Lower leg skin (tissue), 4 donors: ENCODE measurements at regions not wholly inside any gene's neighbourhood (a gene's known extent, or its start where the extent isn't known, plus 50 kb on each side); places are given as distances from the start of the nearest gene placed in this dataset.

ENCODE experiments used
- DNase-seq, 2 donors: peaks; one replicate each; pipeline ENCODE4 v3.0.0-alpha.2; 2019; ENCODE audit warnings: low spot score in 2 of 2
- H3K4me3 ChIP-seq: fragments of 200-600 bp; sonication (generic); 2 replicates; pipeline ENCODE4 v1.5.1; 2017; ENCODE audit warnings: mild to moderate bottlenecking, low read depth; ENCODE audit not compliant: poor library complexity, severe bottlenecking
- POLR2A ChIP-seq, 2 donors: fragments of 450-650 bp; IDR thresholded peaks; one replicate each; pipeline ENCODE4 v1.6.1; 2016 to 2017; ENCODE audit warnings: antibody characterized with exemption in 2 of 2, mild to moderate bottlenecking in 1 of 2, moderate library complexity in 1 of 2
- WGBS, 2 donors: methylation state at CpG; one replicate each; pipeline ENCODE4 v1.1.5; 2018; 5-methylcytosine and 5-hydroxymethylcytosine counted together
- intact Hi-C: fragments of 100-400 bp; cut with DNase I; formaldehyde crosslinking; loops from one replicate; pipeline ENCODE4 v1.15.0; 2023; ENCODE audit warnings: low total_unique reads
- TF ChIP-seq, protein P1 (sequence below), 3 donors: fragments of 450-650 bp; IDR thresholded peaks; one replicate each; pipeline ENCODE4 v1.5.1; 2016; ENCODE audit warnings: antibody characterized with exemption in 3 of 3, mild to moderate bottlenecking in 3 of 3, moderate library complexity in 2 of 3

DNA sequence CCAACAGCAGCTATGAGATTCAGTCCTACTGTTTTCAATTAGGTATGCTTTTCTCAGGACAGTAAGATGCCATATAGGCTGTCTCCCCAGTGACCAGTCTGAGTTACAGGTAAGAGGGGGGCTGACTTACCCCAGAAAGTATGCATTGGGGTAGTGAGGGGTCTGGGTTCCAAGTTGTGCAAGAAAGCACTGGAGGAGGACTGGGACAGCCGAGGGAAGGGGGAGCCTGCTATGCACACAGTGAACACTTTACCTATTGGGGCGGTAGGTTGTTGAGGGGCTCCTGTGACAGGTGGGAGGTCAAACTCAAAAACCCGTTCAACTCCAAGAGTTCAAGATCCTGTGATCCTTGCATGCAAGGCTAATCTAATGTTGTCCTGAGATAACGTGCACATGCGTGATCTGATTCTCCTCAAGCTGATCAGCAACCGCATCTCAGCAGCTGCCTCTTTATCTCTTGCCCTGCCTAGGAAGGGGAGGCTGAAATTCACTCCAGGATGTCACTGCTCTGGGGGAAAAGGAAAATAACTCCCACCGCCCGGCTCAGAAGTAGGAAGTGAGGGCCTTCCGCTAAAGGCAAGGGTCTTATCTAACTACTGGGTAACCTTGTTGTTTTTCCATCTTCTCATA is 108.8 kb upstream of the KIT start:
- 91% methylated on average over 9 of the region's 9 CpGs for WGBS, 2 donors
- no peak for TF ChIP-seq POLR2A (IDR thresholded peaks at IDR 0.05)
- TF ChIP-seq, protein P1, sequence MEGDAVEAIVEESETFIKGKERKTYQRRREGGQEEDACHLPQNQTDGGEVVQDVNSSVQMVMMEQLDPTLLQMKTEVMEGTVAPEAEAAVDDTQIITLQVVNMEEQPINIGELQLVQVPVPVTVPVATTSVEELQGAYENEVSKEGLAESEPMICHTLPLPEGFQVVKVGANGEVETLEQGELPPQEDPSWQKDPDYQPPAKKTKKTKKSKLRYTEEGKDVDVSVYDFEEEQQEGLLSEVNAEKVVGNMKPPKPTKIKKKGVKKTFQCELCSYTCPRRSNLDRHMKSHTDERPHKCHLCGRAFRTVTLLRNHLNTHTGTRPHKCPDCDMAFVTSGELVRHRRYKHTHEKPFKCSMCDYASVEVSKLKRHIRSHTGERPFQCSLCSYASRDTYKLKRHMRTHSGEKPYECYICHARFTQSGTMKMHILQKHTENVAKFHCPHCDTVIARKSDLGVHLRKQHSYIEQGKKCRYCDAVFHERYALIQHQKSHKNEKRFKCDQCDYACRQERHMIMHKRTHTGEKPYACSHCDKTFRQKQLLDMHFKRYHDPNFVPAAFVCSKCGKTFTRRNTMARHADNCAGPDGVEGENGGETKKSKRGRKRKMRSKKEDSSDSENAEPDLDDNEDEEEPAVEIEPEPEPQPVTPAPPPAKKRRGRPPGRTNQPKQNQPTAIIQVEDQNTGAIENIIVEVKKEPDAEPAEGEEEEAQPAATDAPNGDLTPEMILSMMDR (IDR thresholded peaks at IDR 0.05), result no peak
- intact Hi-C loops, result no loop called here
- no peak overlapping the region for H3K4me3 ChIP-seq
- no peak for DNase-seq

DNA sequence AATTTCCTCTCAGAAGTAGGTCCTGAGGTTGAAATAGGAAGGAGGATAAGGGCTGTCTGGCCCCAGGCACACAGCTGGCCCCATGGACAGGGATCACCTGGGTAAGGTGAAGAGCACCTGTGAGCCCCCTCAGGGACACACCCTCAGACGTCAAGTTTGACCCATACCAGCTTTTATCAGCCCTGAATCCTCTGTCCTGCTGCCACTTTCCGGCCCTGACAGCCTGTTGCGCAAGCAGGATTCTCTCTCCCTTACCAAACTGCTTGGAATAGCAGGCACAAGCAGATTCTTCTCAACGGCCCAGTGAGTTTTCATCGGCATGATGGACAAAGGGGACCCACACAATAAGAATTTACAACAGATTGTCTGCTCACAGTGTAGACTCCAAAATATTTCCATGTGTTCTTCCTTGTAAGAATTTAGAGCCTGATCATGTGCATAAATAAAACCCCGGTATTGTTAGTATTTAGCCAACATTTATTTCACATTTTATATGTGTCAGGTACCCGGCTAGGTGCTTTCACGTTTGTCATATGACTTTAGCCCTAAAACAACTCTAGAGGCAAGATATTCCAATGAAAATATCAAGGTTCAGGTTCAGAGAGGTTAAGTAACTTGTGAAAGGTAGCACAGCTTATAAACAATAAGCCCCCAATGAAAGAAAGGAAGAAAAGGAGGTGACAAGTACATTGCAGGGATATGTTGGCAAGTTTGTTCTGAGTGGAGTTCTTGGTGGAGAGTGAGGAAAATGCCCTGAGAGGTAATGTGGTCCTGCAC is 107.2 kb upstream of the KIT start:
- intact Hi-C loops, result no loop called here
- 60 to 66% methylated on average over 8 of the region's 8 CpGs for WGBS, 2 donors
- TF ChIP-seq POLR2A (IDR thresholded peaks at IDR 0.05), result no peak
- no peak for DNase-seq
- no peak overlapping the region for H3K4me3 ChIP-seq

DNA sequence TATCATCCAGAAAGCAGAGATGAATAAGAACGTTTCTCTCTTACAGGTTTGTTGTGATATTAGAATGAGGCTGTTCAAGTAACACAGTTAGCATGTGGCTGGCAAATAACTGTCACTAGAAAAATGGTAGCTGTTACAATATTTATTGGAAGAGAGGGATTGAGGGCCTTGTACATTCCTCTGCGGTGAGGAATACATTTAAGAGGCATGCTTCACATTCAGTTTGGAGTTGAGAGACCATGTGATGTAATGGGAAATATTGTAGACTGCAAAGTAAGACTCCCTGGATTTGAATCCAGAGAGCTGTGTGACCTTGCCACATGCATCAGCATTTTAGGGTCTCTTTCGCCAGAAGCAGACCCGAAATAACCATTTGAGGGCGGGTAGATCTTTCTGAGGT is 104.8 kb upstream of the KIT start:
- 81 to 83% methylated on average over 5 of the region's 5 CpGs for WGBS, 2 donors

DNA sequence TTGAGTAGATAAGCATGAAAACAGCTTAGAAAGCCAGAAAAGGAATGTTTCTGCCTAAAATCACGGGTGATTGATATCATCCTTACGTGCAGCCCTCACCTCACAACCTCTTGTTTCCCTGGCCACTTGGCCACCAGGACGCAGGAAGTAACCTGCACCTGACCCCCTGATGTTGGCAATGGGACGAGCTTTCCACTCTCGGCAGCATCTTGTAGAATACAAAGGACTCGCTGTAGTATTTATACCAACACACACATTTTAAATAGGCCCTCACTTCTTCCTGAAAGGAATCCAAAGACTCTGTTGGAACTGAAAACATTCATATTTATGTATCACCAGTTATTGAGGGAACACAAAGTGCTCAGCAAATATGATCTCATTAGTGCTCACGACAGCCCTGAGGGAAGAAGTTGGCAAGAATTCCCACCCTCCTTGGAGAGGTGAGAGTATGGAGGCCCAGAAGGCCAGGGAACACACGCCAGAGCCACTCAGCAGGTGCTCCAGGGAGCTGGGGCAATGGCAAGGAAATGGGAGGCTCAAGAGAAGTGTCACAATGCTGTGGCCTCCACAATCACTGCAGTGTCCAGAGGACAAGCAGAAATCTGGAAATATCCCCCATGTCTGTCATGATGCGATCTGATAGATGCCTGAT is 103.3 kb upstream of the KIT start:
- WGBS, 2 donors, result 73 to 86% methylated on average over 9 of the region's 9 CpGs
- intact Hi-C loops, result no loop called here
- TF ChIP-seq, protein P1 (IDR thresholded peaks at IDR 0.05), result no peak
- no peak for TF ChIP-seq POLR2A (IDR thresholded peaks at IDR 0.05)
- no peak overlapping the region for H3K4me3 ChIP-seq
- no peak for DNase-seq

More for the DNA sequence above, 104.8 kb upstream of the KIT start:
- TF ChIP-seq, protein P1 (IDR thresholded peaks at IDR 0.05), result no peak
- no peak for TF ChIP-seq POLR2A (IDR thresholded peaks at IDR 0.05)
- no peak for DNase-seq
- no peak overlapping the region for H3K4me3 ChIP-seq
- intact Hi-C loops, result no loop called here

DNA sequence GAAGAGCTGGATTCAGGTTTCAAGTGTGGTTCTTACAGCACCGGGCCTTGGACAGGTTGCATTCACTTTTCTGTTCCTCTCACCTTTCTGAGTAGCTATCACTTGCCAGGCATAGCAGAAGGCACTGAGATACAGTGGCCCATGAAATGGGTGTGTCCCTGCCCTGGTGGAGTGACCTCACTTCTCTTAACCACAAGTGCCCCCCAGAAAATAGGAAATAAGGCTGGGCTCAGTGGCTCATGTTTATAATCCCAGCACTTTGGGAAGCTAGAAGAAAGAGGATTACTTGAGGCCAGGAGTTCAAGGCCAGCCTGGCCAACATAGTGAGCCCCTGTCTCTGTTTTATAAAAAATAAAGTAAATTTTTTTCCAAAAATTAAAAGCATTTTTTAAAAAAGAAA is 101.7 kb upstream of the KIT start:
- no peak overlapping the region for H3K4me3 ChIP-seq
- WGBS, 2 donors, result 93 to 96% methylated on average over 1 of the region's 1 CpG
- no peak for TF ChIP-seq POLR2A (IDR thresholded peaks at IDR 0.05)
- TF ChIP-seq, protein P1 (IDR thresholded peaks at IDR 0.05), result no peak
- intact Hi-C loops, result no loop called here
- DNase-seq, result no peak

DNA sequence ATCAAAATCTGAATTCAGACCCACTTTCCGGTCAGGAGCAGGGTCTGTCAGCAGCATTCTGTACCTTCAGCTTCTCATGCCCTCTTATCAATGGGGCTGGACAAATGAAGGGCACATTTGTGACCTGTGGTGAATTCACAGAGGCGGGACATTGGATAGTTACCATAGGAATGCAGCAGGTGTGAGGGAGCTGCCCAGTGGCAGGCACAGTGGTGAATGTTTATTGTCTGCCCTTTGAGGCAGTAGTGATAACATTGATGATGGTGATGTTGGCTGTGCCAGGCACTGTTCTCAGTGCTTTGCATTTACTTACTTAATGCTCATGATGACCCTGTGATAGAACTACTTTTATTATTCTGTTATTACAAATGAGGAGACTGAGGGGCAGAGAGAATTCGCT is 101.2 kb upstream of the KIT start:
- WGBS, 2 donors, result 91 to 98% methylated on average over 3 of the region's 3 CpGs
- intact Hi-C loops, result no loop called here
- TF ChIP-seq, protein P1 (IDR thresholded peaks at IDR 0.05), result no peak
- no peak for TF ChIP-seq POLR2A (IDR thresholded peaks at IDR 0.05)
- no peak overlapping the region for H3K4me3 ChIP-seq
- no peak for DNase-seq
